DOHH2 (cell line): ENCODE measurements at regions not wholly inside any gene's neighbourhood (a gene's known extent, or its start where the extent isn't known, plus 50 kb on each side); places are given as distances from the start of the nearest gene placed in this dataset.

ENCODE experiments used
- CTCF ChIP-seq: fragments of 200-600 bp; sonication (generic); IDR thresholded peaks from one replicate; pipeline ENCODE4 v1.5.1; 2014; ENCODE audit warnings: antibody characterized with exemption, mild to moderate bottlenecking, low read depth, low read length; ENCODE audit not compliant: poor library complexity, severe bottlenecking
- EZH2phosphoT487 ChIP-seq: fragments of 200-600 bp; sonication (generic); IDR thresholded peaks from 2 replicates; pipeline ENCODE4 v1.6.1; 2017; ENCODE audit warnings: borderline replicate concordance, mild to moderate bottlenecking, antibody characterized with exemption, low read length, moderate library complexity, mixed read lengths

DNA sequence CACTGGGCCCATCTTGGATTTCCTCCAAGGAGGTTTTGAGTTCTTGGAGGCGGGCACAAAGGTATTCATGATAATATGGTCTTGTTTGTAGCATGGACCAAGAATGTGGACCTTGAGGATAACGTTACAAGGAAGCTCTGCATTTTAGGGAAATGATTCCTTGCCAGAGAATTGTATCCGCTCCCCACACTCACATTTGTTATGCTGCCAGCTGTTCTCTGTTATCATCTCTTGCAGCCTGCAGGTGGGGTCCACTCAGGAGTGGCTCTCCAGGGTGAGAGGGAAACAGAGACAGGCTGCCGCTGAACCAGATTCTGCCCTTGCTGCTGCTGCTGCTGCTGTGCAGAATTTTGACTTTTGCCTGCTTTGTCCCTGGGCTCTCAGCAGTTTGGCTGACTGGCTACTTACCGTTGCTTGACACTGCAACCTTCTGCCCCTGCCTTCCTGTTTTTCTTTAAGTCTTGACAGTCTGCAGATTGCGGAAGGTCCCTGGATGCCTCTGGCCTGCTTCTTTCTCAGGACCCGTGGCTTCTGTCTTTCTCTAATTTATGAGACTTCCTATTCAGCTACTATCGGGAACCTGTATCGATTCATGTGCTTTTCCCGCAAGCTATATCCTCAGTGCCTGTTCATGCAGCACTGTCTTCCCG lies 122.3 kb upstream of the DOCK10 start:
- TF ChIP-seq CTCF (no peak), EZH2phosphoT487 (no peak)
